Stimulated activated CD8-positive, alpha-beta memory T cell treated with anti-CD3 and anti-CD28 coated beads, Interleukin-12 subunit alpha, Interleukin-12 subunit beta, amount 100 ng/mL, for 4 hours (primary cell): ENCODE measurements at regions not wholly inside any gene's neighbourhood (a gene's known extent, or its start where the extent isn't known, plus 50 kb on each side); places are given as distances from the start of the nearest gene placed in this dataset.
"Not testable (repeated sequence)": the region's sequence is repeated elsewhere in the genome, so short reads cannot be mapped to it uniquely, and the experiment has no call there.

Experiments used
- DNase-seq: peaks from one replicate; pipeline ENCODE4 v3.0.0-alpha.2; 2020; ENCODE audit warnings: low read depth

DNA sequence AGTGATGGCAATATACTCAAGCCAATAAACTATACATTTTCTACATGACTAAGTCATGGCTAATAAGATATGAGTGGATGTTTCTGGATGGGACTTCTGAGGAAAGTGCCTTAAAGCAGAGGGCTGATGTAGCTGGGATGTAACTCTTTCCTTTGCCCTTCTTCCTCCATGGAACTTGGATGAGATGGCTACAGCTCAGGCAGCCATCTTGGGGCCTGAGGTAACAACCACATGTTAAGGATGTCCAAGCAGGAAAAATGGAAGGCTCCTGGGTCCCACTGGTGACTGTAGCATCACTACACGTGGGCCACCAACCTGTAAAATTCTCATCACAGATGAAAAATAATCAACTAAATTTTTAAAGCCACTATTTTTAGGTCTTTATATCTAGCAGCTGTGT is 54.4 kb upstream of the GRIP1 start:
- no peak for DNase-seq

DNA sequence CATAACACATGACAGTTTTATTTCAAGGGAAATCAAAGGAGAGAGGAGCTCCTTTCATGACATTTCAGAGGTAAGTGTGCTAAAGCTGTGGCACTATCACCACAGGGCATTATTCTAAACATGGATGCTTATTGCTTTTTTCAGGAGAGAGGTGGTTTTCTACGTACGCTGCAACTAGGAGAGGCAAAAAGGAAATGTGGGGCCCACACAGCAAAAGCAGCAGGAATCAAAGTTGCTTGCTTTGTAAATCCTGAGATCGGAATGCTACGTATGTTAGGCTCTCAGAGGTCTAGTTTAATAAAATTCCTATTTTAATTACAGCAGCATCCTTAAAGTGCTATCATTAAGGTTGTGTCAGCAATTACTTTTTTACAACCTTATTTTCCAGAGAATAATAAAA is 55.0 kb upstream of the GRIP1 start:
- DNase-seq = no peak

DNA sequence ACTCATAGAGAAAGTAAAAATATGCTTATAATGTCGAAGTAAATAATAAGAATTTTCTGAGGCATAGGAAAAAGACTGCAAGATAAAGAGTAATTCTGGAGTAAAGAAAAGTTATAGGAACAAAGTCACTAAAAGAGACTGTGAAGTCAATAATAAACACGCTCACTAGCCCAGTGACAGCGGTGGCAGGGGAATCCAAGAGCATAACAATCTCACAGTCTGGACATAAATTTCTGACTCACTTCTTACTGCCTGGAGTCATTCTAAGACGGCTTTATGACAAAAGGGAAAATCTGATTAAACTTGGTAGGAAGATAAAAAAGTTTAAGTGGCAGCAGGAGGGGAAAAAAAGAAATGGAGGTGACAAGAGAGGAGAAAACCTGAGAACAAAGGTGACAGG is 56.4 kb upstream of the GRIP1 start:
- DNase-seq = no peak

DNA sequence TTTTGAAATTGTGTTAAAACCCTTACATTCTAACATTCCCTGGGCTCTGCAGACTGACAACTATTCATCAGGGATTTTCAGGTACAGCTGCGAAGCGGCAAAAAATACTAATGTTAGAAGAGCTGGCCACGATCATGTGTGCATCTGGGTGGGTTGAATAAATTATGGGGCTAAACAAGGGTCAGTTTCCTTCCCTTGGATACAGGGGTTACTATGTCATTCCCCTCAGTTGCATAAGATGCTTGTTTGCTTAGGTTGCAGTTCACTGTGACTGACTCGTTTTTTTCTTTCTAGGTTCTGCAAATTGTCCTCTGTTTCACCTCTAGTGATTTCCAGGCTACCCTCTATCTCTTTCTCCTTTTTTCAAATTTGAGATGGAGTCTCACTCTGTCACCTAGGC is 58.1 kb upstream of the GRIP1 start:
- DNase-seq = no peak

DNA sequence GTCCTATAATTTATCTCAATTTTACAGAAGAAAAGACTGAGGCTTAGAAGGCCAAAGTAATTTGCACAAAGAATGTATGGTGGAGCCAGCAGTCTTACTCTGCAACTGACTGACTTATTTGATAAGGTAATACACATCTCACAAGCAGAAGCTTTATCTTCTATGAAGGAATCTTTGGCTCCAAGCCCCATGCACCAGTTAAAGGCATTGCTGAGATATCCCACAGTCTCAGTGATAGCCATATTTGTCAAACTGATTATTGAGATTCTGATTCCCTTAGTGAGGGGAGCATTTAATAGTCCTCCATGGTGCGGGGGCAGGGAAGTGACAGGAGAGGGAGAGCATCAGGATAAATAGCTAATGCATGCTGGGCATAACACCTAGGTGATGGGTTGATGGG is 60.4 kb upstream of the GRIP1 start:
- no peak for DNase-seq

DNA sequence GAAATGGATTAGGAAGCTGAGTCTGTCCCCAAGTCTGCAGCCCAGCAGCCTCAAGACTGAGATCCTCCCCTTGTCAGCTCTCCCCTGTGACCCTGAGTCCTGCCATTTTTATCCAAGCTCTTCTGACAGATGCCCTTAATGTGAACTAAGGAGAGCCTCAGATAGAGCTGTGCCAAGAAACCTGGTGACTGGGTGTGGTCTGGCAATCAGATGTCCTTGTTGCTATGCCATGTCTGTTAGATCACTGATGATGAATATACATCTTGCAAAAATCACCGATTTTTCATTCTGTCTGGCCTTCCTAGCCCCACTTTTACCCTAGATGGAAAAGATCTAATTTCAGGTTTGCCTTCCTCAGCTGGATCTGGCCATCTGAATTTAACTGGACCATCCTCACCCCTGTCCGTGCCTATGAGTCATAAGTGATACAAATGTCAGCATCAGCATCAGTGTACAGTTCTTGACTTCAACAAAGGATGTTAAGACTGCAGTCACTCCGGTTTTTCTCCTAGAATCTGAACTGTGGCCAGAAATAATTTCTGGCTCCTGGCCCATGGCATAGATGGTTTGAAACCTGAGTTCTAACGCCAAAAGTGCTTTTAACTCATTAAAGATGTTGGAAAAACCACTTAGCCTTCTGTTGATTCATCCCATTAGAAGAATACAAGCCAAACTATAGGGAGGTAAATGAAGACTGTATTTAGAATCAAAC is 61.2 kb upstream of the GRIP1 start:
- DNase-seq = no peak

DNA sequence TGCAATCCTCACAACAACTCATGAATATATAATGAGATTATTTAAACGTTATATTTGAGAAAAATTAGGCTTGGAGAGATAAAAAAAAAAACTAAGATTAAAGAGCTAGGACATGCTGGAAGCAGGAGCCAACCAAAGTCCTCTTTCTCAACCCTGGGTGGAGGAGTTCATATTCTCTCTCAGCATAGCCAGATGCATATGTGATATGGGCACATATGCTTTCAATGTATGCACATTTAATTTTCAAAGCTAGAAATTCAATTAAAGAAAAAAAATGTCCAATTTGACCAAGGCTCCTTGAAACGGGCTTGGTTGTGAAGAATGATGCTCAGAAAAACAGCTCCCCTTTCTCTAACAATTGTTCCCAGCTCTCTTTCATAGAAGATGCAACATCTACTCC is 61.9 kb upstream of the GRIP1 start:
- no peak for DNase-seq

DNA sequence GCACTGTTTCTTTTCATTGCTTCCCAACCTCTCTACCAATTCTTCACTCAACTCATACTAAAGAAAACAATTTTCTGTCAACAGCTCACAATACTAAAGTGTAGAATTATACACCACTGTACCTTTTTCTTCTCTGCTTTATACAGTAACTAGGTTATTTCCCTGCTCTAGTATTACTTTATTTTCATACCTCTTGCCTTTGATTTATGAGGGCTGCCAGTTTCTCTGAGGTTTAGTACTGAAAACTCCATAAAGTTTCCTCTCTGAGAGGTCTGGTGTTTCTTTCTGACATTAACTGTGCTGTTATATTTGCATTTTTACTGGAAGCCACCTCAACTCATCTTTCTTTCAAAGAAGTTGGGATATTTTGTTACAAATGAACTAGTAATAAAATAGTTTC is 63.0 kb upstream of the GRIP1 start:
- no peak for DNase-seq

DNA sequence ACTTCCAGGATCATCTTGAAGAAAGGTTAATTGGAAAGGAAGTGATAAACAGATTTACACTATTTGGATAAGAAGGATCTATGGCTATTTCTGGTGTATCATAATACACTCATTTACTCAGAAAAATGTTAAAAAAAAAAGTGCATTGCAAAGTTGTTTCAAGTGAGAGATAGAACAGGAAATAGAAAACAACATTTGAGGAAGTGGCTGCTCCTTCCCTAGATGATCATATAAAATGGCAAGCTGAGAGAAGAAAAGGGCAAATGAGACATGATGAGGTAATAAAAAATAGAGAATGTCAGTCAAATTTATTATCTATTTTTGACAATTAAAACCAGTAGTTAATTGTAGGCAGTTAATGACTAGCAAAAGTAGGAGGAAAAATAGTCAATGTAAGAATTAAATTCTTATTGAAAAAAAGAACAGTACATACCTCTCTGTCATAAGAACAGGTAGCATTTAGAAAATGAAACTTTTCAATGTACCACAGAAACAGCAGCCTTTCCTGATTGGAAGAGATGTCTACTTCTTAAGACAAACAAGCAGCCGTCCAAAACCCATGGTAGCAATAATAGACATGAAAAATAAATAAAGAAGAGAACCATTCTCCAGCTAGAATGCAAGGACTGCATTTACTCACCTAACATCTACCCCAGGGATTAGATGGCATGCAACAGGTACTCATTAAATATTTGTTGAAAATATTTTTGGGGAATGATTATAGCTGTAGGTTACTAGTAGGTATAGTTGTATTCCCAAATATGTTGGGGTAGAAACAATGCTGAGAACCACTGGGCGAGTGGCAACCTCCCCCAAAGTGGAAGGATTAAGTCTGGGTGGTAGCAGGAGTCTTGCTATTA is 63.9 kb upstream of the GRIP1 start:
- DNase-seq = no peak

DNA sequence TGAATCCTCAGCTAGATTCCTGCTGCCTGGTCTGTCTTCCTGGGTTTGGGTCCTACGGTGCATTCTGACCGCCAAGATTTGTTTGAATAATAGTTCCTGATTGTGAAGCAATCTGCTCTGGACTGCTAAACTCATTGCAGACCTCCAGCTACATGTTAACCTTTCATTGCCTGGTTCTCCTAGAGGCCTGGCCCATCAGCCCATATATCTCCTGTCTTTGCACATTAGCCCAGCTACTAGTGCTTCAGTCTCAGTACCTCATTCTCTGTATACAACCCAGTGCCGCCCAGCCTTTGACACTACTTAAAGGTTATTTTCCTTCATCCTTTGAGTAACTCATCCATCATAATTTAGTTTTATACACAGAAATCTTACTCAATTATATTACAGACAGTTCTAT is 65.6 kb upstream of the GRIP1 start:
- DNase-seq = no peak

DNA sequence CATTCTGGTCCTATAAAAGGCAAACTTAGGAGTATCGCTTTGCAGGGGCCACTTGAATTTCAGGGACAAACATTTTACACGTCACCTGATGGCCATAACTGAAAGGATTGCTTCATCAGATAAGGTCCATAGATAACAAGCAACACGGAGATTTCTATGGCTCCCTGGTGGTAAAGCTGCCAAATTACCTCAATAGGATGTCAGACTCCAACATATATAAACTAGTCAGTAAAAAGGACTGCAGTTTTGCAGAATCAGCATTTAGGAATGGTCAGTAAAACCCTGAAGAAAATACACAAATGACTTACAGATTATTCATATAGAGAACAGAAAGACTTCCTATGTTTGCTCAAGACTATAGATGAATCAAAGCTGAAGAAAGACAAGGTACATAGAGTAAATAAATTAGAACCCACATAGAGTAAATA is 66.1 kb upstream of the GRIP1 start:
- no peak for DNase-seq

DNA sequence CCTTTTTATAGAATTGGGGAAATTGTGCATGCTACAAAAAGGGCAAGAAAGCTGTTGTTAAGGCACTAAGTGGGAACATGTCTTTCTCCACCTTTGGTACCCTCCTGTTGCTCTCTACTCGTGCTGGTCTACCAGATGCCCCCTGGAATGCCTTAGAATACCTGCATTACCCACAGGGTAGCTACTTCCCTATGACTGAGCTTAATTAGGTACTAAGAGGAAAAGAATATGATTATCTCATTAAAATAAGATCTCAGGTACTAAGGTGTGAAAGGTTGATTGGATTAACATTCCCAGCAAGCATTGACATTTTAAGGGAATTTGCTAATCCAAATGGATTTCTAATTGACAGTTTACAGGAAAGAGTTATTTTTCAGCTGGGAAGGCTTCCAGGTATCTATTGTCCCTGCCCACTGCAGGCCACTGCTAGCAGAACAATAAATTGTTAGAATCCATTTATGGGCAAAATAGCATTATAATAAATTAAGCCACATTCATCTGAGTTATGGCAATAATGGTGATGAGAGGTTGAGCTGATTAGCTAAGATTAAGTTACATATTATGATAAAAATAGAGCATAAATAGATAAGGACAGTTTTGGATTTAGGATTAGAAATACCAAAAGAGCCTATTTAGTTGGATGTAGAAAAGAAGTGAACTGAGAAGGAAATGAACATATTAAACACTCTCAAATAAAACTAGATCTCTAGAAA is 67.8 kb upstream of the GRIP1 start:
- no peak for DNase-seq

DNA sequence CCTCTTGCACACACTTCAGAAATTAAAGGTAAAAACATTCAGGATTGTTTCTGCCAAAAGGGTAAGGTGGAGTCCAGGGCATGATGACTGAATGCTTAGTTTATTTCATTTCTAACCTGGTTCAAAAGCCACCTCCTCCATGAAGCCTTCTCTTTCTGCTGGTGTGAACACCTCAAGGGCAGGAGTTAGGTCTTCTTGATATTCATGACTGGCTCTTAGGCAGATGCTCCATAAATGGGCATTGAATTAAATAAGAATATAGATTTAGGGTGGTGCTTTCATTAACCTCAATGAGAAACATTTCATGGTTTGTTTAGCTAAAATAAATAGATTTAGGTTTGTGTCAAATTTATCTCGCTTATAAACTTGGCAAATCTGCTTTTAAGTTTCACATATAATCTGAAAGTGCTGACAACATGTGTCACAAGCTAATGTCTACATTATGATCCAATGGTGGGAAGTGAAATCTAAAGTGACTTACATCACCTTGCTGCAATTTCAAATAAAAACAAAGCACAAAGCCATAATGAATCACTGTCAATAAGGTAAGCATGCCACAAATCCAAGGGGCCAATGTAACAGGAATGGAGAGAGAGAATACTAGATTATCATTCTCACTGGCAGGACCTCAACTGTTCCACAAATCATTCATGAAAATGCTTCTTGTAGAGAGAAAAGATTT is 72.7 kb upstream of the GRIP1 start:
- no peak for DNase-seq

DNA sequence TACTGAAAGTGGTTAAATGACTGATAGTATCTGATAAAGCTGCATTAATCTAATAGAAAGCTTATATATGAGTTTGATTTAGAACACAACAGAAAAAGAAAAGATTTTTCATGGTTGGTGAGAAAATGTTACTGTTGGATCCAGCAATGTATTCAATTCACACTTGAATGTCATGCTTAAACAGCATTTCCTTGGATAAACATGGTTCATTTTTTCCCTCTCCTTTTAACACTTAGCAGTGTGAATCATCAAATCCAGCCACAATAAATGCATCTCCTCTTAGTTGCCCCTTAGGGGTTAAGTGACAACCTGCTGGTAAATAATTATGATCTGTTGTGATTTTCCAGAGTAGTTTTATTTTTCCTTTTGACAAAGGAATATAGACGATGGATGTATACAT is 74.9 kb upstream of the GRIP1 start:
- DNase-seq = no peak

DNA sequence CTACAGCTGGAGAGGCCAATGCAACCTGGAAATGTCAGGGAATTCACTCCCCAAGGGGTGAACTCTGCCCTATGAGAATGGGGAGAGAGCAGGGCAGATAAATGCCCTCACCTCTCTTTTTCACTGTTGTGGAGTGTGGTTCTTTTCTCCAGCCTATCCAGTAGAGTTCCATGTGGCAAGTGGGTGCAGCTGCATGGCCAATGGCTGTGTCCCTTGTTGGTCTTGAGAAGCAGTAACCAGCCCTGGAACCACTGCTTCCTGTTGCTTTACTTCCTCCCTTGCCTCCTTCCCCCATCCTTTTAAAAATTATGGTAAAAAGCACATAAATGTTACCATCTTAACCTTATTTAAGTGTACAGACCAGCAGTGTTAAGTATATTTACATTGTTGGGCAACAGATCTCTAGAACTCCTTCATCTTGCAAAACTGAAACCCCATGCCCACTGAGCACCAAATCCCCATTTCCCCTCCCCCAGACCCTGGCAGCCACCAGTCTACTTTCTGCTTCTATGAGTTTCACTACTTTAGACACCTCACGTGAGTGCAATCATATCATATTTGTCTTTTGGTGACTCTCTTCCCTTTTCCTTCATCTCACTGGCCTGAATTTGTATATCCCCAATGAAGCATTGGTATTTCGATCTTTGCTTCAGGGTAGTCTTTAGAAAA is 77.0 kb upstream of the GRIP1 start:
- no peak for DNase-seq

DNA sequence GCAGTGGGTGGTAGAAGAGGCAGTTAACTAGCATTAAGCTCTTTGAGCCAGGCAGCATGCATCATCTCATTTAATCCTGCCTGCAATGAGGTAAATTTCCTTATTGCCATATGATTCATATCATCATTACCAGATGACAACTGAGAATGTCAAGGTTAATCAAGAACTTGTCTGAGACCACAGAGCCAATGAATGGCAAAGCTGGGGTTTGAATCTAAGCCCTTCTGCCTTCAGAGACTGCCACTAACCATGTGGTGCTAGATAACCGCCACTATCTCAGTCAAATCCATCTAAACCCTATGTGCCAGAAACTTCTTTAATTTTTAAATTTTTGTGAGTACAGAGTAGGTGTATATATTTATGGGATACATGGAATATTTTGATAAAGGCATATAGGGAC is 77.8 kb upstream of the GRIP1 start:
- DNase-seq = no peak

DNA sequence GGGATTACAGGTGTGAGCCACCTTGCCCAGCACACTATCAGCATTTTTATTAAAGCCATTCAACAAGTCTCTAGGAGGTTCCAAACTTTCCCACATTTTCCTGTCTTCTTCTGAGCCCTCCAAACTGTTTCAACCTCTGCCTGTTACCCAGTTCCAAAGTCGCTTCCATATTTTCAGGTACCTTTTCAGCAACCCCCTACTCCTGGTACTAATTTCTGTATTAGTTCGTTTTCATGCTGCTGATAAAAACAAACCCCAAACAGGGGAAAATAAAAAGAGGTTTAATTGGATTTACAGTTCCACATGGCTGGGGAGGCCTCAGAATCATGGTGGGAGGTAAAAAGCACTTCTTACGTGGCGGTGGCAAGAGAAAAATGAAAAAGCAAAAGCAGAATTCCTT is 81.2 kb upstream of the GRIP1 start:
- DNase-seq = not testable (repeated sequence)

DNA sequence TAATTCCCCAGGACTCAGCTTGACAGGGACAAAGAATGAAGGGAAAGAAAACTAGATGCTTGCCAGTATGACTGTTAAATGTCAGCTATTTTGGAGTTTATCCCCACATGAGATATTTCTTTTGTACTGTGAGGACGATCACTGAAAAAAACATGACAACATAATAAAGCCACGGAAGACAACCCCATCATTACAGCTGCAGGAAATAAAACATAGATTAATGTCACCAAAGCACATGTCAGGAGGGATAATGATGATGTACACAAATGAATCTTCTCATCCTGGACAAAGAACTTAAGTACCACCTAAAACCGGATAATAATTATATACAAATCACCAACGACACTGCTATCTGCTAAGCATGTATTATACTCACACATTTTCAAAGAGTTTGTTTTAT is 84.6 kb upstream of the GRIP1 start:
- DNase-seq = no peak

DNA sequence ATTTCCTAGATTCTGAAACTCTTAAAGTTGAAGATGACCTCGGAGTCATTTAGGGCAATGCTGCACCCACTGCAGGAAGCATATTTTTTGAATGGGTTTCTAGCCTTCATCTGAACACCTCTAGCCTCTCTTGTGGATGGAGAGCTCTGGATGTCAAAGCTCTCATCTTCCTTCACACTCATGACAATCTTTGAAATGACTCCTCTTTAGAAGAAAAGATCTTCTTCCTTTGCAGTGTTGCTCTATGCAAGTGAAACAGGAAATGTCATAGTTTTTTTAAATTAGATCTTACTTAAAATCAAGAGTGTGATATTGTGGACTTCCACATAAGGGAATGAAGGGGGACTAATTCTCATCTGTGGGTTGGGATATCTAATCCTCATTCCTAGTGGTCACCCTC is 86.3 kb upstream of the GRIP1 start:
- no peak for DNase-seq

DNA sequence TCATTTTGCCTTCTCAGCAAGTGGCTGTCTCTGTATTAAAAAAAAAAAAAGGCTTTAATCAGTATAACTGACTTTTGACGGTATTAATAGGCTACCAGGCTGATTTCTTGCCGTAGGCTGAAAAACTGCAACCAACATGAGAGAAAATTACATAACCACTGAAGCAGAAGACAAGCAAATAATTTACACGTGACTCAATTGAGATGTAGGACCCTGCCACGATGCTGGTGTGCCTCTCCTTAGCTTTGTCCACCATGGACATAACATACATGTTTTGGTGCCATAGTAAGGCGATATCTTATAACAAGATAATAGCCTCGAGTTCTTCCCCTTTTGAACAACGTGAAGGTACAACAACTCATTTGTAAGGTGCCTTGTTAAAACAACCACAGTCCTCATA is 88.7 kb upstream of the GRIP1 start:
- no peak for DNase-seq

DNA sequence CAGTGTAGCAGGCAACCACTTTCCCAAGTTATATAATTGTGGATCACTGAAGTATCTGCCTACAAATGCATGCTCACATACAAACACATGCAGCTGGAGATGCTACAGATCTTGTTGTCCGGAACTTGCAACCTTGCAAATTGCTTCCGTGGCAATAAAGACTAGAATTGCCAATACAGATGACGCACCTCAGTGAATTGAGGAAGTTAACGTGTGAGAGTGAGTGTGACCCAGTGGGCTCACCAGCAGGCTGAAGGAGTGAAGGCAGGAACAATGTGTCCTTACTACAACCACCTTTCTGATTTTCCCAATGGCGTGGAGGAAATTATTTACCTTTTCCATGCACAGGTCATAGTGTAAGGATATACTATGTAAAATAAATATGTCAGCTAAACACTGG is 89.4 kb upstream of the GRIP1 start:
- no peak for DNase-seq

DNA sequence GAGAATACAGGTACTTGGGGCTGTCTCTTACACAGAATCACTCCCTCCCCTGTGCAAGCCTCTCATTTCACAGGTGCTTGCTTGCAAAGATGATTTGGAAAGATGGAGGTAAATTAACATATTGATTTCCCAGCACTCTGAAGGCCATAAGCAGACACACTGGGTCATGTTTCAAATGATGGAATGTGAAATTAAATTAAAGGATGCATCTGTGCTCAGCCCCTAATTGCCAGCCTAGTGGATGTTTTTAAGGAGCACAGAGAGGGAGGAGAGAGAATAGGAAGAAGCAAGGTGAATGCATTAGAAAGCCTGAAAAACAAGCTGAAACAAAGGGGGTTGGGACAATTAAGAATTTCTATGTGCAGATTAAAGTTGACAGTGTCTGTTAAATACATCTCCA is 96.1 kb upstream of the GRIP1 start:
- no peak for DNase-seq
